ENCODE measurements at regions not wholly inside any gene's neighbourhood (a gene's known extent, or its start where the extent isn't known, plus 50 kb on each side); places are given as distances from the start of the nearest gene placed in this dataset.

GRCh38 chr9:118281772-118282171 is 577.6 kb downstream of the TLR4 start (continued):
- TF ChIP-seq CTCF (conservative IDR thresholded peaks at IDR 0.05; ENCODE audit: low read depth in 2 of 2), result no peak

- Mint-ChIP-seq H3K9me3 (peaks cover 54% of the 10 kb centered on the region), H3K27me3 (ENCODE audit: insufficient read depth, low read depth, poor library complexity) (peaks cover 2% of the 10 kb centered on the region), H3K4me1 (no peaks in the 10 kb centered on the region), H3K27ac (no peak overlapping the region), H3K4me3 (no peak overlapping the region), H3K36me3 (ENCODE audit: low read depth) (no peaks in the 10 kb centered on the region; the same call in 2 of the 3 replicates)
- Histone ChIP-seq H3K36me3 (ENCODE audit: insufficient read depth) (no peaks in the 10 kb centered on the region), H2AFZ (no peak overlapping the region; the same call in 1 of the 2 replicates), H3K79me2 (replicated peaks; ENCODE audit: insufficient read depth) (no peaks in the 10 kb centered on the region), H3K4me3 (no peak overlapping the region), H3K9me2 (ENCODE audit: insufficient read depth) (no peaks in the 10 kb centered on the region), H3K27ac (ENCODE audit: low read depth) (no peak overlapping the region), H3K4me1 (ENCODE audit: insufficient read depth) (no peaks in the 10 kb centered on the region), H4K20me1 (replicated peaks; ENCODE audit: insufficient read depth) (no peaks in the 10 kb centered on the region), H3K27me3 (ENCODE audit: insufficient read depth) (no peaks in the 10 kb centered on the region), H3K4me2 (no peak overlapping the region), H3F3A (replicated peaks; ENCODE audit: low read depth) (no peaks in the 10 kb centered on the region)
- ATAC-seq (no peak), DNase-seq (ENCODE audit: low spot score) (no peak)
- TF ChIP-seq ETS1 (IDR thresholded peaks at IDR 0.05) (no peak), JUNB (IDR thresholded peaks at IDR 0.05; ENCODE audit: unreplicated experiment) (no peak), NANOG (IDR thresholded peaks at IDR 0.05; ENCODE audit: borderline replicate concordance) (no peak), CTCF (conservative IDR thresholded peaks at IDR 0.05; ENCODE audit: low read depth in 2 of 2) (no peak), EZH2 (IDR thresholded peaks at IDR 0.05; ENCODE audit: low read depth, unreplicated experiment) (no peak), CREB1 (CRISPR knock-in tag; IDR thresholded peaks at IDR 0.05; ENCODE audit: low read depth) (no peak), ZNF462 (CRISPR knock-in tag; IDR thresholded peaks at IDR 0.05) (no peak), ZNF331 (CRISPR knock-in tag; IDR thresholded peaks at IDR 0.05; ENCODE audit: low read depth) (no peak), EZH2phosphoT487 (IDR thresholded peaks at IDR 0.05; ENCODE audit: unreplicated experiment) (no peak), ZNF114 (CRISPR knock-in tag; IDR thresholded peaks at IDR 0.05) (no peak), STAT1 (IDR thresholded peaks at IDR 0.05; ENCODE audit: unreplicated experiment) (no peak)
Observed at GRCh38 chr9:118283488-118283887, 579.3 kb downstream of the TLR4 start.

All from GM23338 (cell line).